GM23338 (cell line): ENCODE measurements at regions not wholly inside any gene's neighbourhood (a gene's known extent, or its start where the extent isn't known, plus 50 kb on each side); places are given as distances from the start of the nearest gene placed in this dataset.

Source experiments
- ATAC-seq: fragments of 200-7000 bp; cut with Tn5 transposase; 3 replicates; pipeline ENCODE4 v1.9.1; 2020
- DNase-seq: peaks from one replicate; pipeline ENCODE4 v3.0.0-alpha.2; 2015; ENCODE audit warnings: low spot score
- H2AFZ ChIP-seq: fragments of 200-600 bp; sonication (generic); 2 replicates; pipeline ENCODE4 v1.8.0; 2016; ENCODE audit warnings: antibody characterized with exemption, mild to moderate bottlenecking, moderate library complexity
- H3F3A ChIP-seq: fragments of 200-600 bp; sonication (generic); replicated peaks from 2 replicates; pipeline ENCODE4 v1.8.0; 2017; ENCODE audit warnings: antibody characterized with exemption, mixed run types, low read depth
- H3K27ac ChIP-seq: fragments of 200-600 bp; sonication (generic); 2 replicates; pipeline ENCODE4 v1.6.1; 2016; ENCODE audit warnings: low read depth
- H3K27me3 ChIP-seq: fragments of 200-600 bp; sonication (generic); 2 replicates; pipeline ENCODE4 v1.8.0; 2016; ENCODE audit warnings: mild to moderate bottlenecking, mixed run types, moderate library complexity; ENCODE audit not compliant: insufficient read depth
- H3K36me3 ChIP-seq: fragments of 200-600 bp; sonication (generic); 2 replicates; pipeline ENCODE4 v1.8.0; 2016; ENCODE audit warnings: mild to moderate bottlenecking; ENCODE audit not compliant: insufficient read depth
- H3K4me1 ChIP-seq: fragments of 200-600 bp; sonication (generic); 2 replicates; pipeline ENCODE4 v1.8.0; 2016; ENCODE audit warnings: mild to moderate bottlenecking, moderate library complexity; ENCODE audit not compliant: insufficient read depth
- H3K4me2 ChIP-seq: fragments of 200-600 bp; sonication (generic); 2 replicates; pipeline ENCODE4 v1.7.1; 2017; ENCODE audit warnings: mixed run types
- H3K4me3 ChIP-seq: fragments of 200-600 bp; sonication (generic); 2 replicates; pipeline ENCODE4 v1.6.1; 2016; ENCODE audit warnings: mixed run types
- H3K79me2 ChIP-seq: fragments of 200-600 bp; sonication (generic); replicated peaks from 2 replicates; pipeline ENCODE4 v1.8.0; 2017; ENCODE audit warnings: mild to moderate bottlenecking; ENCODE audit not compliant: insufficient read depth
- H3K9me2 ChIP-seq: fragments of 200-600 bp; sonication (generic); 2 replicates; pipeline ENCODE4 v1.8.0; 2017; ENCODE audit not compliant: insufficient read depth
- H4K20me1 ChIP-seq: fragments of 200-600 bp; sonication (generic); replicated peaks from 2 replicates; pipeline ENCODE4 v1.8.0; 2017; ENCODE audit warnings: mild to moderate bottlenecking; ENCODE audit not compliant: insufficient read depth
- H3K27ac Mint-ChIP-seq: 2 replicates; pipeline ENCODE4 v1.8.0; 2020; ENCODE audit warnings: inconsistent platforms, mild to moderate bottlenecking, moderate library complexity, mixed read lengths
- H3K27me3 Mint-ChIP-seq: 3 replicates; pipeline ENCODE4 v1.8.0; 2022; ENCODE audit warnings: low read depth, mild to moderate bottlenecking, moderate library complexity, mixed read lengths, inconsistent platforms; ENCODE audit not compliant: insufficient read depth, poor library complexity
- H3K36me3 Mint-ChIP-seq: 3 replicates; pipeline ENCODE4 v1.8.0; 2021; ENCODE audit warnings: low read depth, mild to moderate bottlenecking, inconsistent platforms, moderate library complexity, mixed read lengths
- H3K4me1 Mint-ChIP-seq: 3 replicates; pipeline ENCODE4 v1.8.0; 2020; ENCODE audit warnings: mild to moderate bottlenecking, inconsistent platforms, mixed read lengths
- H3K4me3 Mint-ChIP-seq: 3 replicates; pipeline ENCODE4 v1.8.0; 2021; ENCODE audit warnings: moderate library complexity, mild to moderate bottlenecking, inconsistent platforms, mixed read lengths
- H3K9me3 Mint-ChIP-seq: 3 replicates; pipeline ENCODE4 v1.8.0; 2020; ENCODE audit warnings: moderate library complexity, mild to moderate bottlenecking, inconsistent platforms, mixed read lengths
- CTCF ChIP-seq, 2 experiments: fragments of 200-600 bp in 1 of 2; sonication (generic) in 1 of 2; conservative IDR thresholded peaks; 2 replicates each; pipeline versions ENCODE4 v1.5.1 to v1.6.1; 2016 to 2017; ENCODE audit warnings: antibody characterized with exemption in 2 of 2, low read depth in 2 of 2, mild to moderate bottlenecking in 2 of 2, moderate library complexity in 1 of 2
- EZH2 ChIP-seq: fragments of 200-600 bp; sonication (generic); IDR thresholded peaks from one replicate; pipeline ENCODE4 v1.8.0; 2017; ENCODE audit warnings: antibody characterized with exemption, mild to moderate bottlenecking, low read depth; ENCODE audit not compliant: unreplicated experiment
- JUNB ChIP-seq: IDR thresholded peaks from one replicate; pipeline ENCODE4 v1.6.1; 2016; ENCODE audit warnings: antibody characterized with exemption; ENCODE audit not compliant: unreplicated experiment
- NANOG ChIP-seq: IDR thresholded peaks from 2 replicates; pipeline ENCODE4 v1.6.1; 2016; ENCODE audit warnings: antibody characterized with exemption, borderline replicate concordance
- POLR2AphosphoS5 ChIP-seq: IDR thresholded peaks from 2 replicates; pipeline ENCODE4 v1.6.1; 2016; ENCODE audit warnings: antibody characterized with exemption, low read depth
- REST ChIP-seq: IDR thresholded peaks from one replicate; pipeline ENCODE4 v1.6.1; 2018; ENCODE audit warnings: antibody characterized with exemption; ENCODE audit not compliant: unreplicated experiment
- STAT1 ChIP-seq: IDR thresholded peaks from one replicate; pipeline ENCODE4 v1.6.1; 2016; ENCODE audit warnings: antibody characterized with exemption; ENCODE audit not compliant: unreplicated experiment
- ZNF331 ChIP-seq: fragments of 250-450 bp; sonication (Bioruptor Pico); IDR thresholded peaks from 2 replicates; pipeline ENCODE4 v1.5.0; 2020; ENCODE audit warnings: low read depth, mild to moderate bottlenecking, moderate library complexity
- ZNF462 ChIP-seq: fragments of 250-450 bp; sonication (Bioruptor Pico); IDR thresholded peaks from 2 replicates; pipeline ENCODE4 v1.5.0; 2020; ENCODE audit warnings: mild to moderate bottlenecking, moderate library complexity

- TF ChIP-seq REST (no peak), POLR2AphosphoS5 (no peak), CTCF (conservative IDR thresholded peaks at IDR 0.05; ENCODE audit: low read depth in 2 of 2) (no peak), NANOG (no peak), EZH2 (no peak), ZNF331 (CRISPR knock-in tag) (no peak), STAT1 (no peak)
These were observed 746.1 kb upstream of the MEF2C start (continued) for GRCh38 chr5:89628876-89629635.

- no peaks in the 10 kb centered on the region for H3K4me1 Mint-ChIP-seq
- Histone ChIP-seq H3F3A (no peaks in the 10 kb centered on the region), H3K9me2 (no peaks in the 10 kb centered on the region), H3K27ac (no peak overlapping the region), H3K4me2 (no peak overlapping the region), H3K27me3 (no peaks in the 10 kb centered on the region), H3K36me3 (peaks cover 2% of the 10 kb centered on the region), H3K79me2 (no peaks in the 10 kb centered on the region), H4K20me1 (no peaks in the 10 kb centered on the region), H3K4me1 (no peaks in the 10 kb centered on the region), H2AFZ (no peak overlapping the region), H3K4me3 (no peak overlapping the region)
- H3K27me3 Mint-ChIP-seq: no peaks in the 10 kb centered on the region
- H3K36me3 Mint-ChIP-seq: peaks cover 9% of the 10 kb centered on the region
- peaks cover 21% of the 10 kb centered on the region for H3K9me3 Mint-ChIP-seq
- DNase-seq (no peak), ATAC-seq (no peak)
- no peak overlapping the region; the same call in 1 of the 2 replicates for H3K27ac Mint-ChIP-seq
- no peak overlapping the region for H3K4me3 Mint-ChIP-seq
- TF ChIP-seq JUNB: no peak
- no peak for TF ChIP-seq ZNF462 (CRISPR knock-in tag)
- TF ChIP-seq ZNF331 (CRISPR knock-in tag): no peak
- no peak for TF ChIP-seq CTCF (conservative IDR thresholded peaks at IDR 0.05; ENCODE audit: low read depth in 2 of 2)
These were observed 733.0 kb upstream of the MEF2C start for GRCh38 chr5:89615839-89616518.
